NCI-H226 (cell line): ENCODE measurements at regions not wholly inside any gene's neighbourhood (a gene's known extent, or its start where the extent isn't known, plus 50 kb on each side); places are given as distances from the start of the nearest gene placed in this dataset.

ENCODE experiments used
- DNase-seq: peaks from one replicate; pipeline ENCODE4 v3.0.0-alpha.2; 2015

DNA sequence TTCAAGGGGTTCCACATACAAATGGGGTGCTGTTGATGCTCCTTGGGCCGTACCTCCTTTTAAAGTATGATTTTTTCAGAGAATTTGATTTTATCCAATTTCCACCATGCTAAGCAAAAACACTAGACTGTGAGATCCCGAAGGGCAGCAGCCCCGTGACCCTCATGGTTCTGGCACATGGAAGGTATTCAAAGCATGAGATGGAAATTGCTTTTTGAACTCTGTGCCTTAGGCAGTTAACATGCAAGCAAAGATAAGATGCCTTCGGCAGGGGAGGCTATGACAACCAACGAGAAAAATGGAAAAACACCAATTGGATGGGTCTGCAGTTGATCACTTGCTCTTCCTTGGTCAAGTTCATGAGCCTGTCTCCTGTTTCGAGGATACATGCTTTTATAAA, 120.8 kb upstream of the DIO3 start:
- DNase-seq: peak; percentile 46

DNA sequence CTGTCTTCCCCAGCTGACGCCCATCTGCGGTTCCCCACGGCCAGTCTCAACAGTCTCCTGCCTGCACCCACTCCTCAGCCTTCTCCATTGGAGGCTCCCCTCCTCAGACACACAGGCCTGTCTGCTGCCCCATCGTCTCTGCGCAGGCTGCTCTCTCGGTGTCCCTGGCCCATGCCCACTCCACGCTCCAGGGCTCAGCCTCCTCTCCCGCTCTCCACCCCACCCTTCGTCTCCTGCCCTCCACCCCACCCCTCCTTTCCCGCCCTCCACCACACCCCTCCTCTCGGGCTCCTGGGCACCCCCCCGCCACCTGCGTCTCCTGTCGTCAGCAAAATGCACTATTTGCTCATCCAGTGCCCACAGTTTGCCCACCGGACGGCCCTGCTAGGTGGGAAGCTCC, 119.6 kb upstream of the DIO3 start:
- DNase-seq: no peak

DNA sequence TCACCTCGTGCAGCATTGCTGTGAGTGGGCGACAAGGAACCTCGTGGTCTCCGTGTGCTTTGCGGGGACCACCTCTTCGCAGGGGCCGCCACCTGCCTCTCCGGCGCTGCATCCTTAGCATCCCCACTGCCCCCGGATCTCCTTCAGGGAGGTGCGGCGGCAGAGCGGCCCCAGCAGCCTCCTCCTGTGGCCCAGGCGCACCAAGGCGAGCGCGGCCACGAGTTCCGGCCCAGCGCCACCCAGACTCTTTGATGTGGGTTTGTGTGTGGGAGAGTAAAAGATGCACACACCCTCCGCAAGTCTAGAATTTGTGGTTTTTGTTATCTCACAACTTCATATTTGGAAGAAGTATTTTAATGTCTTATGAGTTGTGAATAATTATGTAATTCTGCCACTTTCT, 118.8 kb upstream of the DIO3 start:
- DNase-seq: peak; percentile 85

DNA sequence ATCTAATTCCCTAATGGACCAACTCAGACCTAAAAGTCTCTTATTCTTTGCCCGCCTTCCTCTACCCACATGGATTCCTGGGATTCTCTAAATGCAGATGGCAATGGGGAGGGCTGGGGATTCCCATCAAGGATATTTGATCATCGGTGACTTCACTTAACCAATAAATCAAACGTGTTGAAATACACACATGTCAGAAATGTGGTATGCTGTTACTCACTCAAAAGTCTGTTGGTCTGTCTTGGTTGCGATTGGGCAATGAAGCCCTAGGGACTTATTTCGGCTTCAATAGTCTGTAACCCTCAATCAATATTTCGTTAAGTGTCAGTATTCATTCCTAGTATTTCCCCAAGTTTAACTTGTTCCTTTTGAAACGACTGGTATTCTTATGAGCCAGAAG, 117.2 kb upstream of the DIO3 start:
- peak; percentile 88 for DNase-seq

DNA sequence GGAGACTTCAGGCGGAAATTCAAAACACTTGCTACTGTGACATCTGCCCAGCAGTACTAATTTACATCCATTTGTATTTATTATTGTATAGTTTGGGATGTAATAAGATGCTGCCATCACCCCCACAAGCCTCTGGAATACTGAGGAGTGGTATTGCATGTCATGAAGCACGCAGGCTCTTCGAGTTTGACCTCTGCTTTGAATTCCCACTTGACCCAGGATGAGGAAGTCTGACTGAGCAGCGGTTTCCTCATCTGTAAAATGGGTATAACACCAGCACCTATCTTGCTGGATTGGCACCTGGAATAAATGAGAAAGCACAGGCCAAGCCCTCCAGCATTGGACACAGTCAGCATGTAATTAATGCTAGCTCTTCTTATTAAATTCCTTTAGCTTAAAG, 116.0 kb upstream of the DIO3 start:
- no peak for DNase-seq

DNA sequence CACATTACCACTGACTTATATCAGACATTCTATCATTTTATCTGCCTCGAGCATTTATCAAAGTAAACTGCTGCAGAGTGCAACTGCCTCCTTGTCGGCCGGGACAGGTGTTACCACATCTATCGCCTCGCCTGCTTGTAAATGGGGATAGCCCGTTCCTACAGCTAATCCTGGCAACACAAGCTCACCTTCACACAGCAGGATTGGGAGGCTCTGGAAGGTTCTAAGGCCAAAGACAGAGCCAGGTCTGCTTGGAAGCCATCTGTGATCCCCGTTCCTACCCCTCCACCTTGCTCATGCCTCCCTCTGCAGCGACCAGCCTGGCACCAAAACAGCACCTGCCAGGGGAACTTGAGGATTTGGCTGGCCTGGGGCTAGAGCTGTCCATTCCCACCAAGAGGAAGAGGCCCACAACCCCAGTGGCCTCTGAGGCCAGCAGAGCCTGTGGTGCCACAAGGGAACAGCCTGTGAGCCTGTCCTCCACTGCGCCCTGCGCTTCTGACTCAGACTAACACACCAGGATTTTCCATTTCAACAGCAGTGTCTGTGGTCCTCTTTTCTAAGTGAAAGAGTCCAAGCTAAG, 114.8 kb upstream of the DIO3 start:
- DNase-seq: no peak

DNA sequence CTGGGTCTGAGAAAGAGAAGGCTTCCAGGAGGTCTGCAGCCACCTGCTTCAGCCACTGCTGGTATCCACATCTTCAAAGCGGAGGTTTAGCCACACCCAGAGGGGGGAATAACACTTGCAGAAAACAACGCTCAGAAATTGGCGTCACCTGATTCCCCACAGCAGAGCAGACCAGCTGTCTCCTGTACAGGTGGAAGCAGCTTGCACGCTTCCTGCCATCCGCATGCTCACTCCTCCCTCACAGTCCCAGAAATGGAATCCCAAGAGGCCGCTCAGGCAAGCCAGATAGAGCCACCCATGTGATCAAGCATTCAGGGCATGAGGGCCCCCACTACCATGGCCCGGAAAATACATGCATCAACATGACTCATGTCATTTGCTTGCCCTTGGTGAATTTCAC, 112.2 kb upstream of the DIO3 start:
- no peak for DNase-seq

DNA sequence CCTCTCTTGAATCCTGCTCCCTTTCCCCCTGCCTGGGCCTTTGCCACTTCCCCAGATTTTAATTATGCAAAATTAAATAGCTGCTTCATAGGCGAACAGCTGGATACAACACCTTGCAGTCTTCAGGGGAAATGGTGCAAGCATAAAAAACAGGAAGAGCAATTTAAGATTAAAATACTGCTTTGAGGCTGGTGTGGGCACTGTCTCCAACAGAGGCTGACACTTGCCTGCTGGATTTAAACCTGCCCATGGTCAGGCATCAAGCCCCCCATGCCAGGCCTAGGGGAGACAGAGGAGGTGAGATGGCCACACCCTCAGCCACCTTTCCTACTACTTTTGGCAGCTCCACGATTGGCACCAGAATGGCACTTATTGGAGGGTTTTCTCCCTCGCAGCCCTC, 110.1 kb upstream of the DIO3 start:
- DNase-seq: no peak

DNA sequence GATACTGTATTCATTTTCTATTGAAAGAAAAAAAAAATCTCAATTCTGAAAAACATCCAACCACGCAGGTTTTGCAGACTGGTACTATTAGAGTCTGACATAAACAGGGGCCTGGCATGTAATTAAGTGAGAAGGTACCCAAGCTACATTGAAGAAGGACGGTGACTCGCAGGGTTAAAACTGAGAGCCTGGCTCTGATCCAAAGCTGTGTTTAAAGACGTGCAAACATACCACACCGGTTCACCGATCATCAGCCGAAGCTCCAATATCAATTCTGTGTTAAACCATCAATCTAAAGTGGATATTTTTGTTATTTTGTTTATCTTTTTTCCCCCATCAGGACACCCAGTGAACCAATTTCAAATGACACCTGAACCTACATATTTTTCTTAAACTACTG, 108.1 kb upstream of the DIO3 start:
- no peak for DNase-seq

DNA sequence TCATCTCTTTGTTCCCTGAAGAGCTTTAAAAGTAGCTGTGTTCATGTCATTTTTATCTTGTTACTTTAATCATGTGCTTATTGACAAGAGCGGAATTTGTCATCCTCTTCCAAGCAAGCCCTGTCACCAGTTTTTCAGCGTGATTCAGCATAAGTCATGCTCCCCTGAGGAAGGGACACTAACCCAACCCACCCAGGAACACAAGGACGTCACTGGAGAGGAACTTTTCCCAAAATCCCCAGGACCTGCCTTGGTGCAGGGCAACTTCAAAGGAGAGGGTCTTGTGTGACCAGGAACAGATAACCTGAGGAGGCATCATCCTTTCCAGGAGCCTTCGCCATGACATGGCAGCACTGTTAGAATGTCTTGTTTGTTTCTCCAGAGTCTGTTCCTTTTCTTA, 107.1 kb upstream of the DIO3 start:
- no peak for DNase-seq

DNA sequence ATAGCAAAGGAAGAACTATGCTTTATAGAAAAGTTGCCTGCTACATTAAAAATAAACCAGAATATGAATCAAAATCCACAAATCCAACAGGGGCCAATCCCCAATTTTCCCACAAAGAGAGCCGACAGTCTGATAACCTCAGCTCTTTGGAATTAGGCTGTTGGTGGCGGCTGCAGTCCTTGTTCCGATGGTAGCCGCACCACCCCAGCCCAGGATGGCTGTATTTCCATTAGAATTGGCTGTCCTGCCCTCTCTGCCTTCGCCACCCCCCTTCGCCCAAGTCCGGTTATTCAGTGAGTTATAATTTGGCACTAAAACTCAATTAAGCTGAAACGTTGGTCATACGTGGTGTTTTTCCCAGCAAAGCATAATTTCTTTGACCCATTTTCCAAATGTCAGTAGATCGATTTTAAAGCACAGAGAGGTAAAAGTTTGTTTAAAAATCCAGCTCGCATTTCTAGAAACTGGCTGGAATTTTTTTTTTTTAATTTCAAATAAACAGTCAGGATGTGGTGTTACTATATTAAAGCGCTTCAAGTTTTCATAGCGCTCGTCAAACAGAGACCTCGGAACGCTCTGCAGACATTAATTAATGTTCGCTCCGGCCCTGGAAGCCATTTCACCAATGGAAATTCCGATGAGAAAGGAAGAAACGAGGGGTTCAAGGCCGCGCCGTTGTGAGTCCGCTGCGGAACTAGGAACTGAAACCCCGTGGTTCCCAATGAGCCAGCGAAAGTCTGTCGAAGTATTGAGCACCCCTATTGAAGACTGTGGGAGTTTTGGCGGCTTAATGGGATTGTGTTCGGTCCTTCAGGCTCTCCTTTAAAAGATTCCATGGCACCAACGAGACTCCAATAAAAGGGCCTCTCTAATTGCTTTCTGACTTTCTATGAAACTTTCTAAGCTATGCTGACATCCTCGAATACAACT, 104.8 kb upstream of the DIO3 start:
- no peak for DNase-seq

DNA sequence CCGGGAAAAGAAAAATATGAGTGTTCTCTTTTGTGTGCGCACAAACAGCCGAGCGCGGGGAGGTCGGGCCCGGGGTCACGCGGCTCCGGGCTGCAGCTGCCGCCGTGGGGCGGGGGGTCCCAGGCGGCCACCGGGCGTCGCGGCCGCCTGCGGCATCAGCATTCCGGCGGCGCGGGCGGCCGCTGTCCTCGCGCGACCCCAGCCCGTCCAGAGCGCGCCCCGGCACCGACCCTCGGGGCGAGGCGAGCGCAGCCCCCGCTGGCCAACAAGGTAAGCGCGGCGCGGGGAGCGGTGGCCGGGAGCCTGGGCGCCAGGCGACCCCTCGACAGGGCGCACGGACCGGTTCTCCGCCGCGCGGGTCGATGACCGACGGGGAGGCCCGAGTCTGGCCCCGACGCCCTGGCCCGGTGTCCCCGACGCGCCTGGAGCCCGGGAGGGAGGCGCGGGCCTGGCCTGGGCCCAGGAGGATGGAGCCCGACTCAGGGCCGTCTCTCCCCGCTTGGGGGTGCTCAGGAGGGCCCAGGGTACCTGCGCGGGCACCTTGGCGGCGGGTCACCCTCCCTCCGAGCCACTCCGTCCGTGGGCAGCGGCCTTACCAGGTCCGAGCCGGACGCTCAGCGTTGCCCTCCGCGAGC, 103.9 kb upstream of the DIO3 start:
- no peak for DNase-seq

DNA sequence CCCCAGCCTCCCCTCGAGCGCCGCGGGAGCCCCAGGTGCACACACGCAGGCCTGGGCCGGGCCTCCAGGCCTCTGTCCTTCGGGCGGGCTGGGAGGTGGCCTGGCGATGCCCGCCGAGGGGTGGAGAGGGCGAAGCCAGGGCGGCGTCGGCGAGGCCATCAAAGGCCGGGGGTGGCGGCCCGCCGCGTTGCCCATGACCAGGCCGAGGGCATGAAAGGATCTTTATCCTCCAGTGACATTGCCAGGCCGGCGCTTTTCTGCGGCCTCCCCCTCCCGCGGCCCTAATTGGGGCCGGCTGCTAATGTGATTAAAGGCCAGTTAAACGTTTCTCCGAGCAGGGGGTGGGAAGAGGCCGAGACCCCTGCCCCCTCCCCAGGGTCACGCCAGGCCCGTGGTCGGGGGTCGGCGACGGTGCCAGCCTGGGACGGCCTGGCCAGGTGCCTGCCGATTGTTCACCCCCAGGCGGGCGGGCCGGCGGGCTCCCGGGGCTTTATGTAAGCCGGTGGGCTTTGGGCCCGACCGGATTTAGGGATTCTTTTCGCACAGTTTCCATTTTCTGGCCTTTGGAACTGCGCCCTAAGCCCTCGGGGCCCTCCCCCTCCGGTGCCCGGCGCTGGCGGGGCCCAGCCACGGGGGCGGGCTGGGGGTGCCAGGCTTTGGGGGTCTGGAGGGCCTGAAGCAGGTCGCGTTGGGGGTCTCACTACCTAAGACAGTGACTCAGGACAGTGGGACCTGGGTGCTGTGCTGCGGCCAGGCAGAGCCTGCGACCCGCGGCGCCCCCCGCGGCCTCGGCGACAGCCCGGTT, 103.2 kb upstream of the DIO3 start:
- DNase-seq: no peak

DNA sequence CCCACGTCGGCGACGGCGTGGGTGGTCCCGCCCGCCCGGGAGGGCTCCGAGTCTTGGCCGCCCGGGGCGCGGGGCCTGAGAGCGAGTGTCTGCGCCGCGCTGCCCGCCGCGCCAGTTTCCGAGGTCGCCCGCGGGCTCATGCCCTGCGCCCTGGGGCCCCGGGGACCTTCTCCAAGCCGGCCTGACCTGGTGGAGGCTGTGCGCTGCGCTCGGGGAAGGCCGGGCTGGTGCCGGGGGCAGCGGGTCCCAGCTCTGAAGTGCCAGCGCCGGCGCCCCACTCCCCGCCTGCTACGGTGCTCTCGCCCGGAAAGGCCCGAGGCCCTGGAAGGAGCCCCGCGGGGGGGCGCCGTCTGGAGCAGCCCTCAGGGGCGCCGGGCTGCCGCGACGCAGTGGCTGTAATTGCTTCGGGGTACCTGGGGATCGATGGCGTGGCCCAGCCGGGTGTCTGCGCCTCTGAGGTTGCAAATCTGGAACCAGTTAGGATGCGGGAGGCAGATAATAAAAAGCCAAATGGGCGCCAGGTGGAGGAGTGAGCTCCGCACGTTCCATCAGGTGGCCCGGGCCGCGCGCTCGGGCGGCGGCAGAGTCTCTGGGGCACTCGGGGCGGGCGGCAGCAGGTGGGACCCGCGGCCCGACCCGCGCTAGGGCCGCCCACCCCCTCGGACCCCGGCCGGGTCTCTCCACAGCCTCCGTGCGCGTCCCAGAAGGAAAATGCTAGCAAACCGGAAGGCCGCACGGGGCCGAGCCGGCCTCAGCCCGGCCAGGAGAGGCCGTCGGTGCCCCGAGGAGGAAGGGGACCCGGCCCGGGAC, 102.3 kb upstream of the DIO3 start:
- DNase-seq: no peak

DNA sequence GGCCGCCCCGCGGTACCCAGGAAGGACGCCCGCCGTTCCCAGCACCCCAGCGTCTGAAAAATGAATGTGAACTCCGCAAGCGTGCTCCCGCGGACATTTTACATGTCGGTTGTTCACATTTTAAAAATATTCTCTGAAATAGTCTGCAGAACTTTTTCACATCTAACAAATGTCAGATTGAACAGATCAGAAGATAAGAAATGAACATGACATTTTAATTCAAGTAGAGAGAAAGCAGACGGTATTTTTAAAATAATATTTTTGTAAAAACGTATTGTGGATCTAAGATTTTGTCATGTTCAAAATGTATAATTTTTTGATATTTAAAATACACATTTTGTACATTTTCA, 101.8 kb upstream of the DIO3 start:
- no peak for DNase-seq

DNA sequence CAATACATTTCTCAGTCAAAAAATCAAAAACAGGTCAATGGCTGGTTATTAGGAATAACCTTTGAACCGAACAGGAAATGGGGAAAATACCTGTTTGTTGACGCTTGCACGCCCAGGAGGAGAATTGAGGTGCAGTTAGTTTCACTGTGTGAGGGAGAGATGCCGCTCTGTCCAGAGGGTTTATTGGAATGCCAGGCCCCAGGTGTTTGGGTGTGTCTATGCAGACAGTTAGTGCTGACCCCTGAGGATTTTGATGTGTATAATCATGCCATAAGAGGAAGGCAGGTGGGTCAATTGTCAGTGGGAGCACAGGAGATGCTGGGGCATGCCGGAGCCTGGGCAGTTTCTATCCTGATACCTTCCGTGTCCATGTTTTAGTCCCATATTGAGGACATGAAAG, 100.8 kb upstream of the DIO3 start:
- no peak for DNase-seq

DNA sequence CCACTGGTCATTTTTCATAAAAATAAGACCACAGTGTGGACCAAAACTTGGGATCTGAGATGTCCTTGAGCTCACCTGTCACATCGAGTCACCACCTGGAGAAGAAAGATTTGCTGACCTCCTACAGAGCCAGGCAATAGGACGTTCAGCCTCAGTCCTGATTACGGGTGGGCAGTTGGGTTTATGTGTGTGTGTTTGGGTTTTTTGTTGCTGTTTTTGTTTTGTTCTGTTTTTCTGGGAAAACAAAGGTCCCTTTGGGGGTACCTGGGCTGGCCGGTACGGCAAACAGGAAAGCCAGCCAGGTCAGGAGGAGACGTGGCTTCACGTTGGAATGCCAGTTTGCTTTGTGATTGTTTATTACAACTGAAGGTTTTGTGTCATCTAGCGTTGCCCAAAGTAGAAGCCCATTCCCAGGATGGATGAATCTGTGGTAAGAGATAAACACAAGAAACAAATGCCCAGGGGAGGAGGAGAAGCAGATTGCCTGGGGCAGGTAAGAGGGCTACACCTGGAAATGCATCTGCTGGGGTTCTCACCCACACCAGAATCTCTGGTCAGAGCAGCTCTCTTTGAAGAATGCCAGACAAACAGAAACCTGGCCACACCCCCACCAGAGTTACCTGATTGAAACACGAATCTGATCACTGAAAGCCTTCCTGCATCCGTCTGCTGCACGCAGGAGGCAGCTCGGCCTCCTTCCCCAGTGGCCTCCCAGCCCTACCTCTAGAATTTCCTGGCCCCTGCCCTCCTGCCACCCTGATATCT, 100.1 kb upstream of the DIO3 start:
- DNase-seq: no peak

DNA sequence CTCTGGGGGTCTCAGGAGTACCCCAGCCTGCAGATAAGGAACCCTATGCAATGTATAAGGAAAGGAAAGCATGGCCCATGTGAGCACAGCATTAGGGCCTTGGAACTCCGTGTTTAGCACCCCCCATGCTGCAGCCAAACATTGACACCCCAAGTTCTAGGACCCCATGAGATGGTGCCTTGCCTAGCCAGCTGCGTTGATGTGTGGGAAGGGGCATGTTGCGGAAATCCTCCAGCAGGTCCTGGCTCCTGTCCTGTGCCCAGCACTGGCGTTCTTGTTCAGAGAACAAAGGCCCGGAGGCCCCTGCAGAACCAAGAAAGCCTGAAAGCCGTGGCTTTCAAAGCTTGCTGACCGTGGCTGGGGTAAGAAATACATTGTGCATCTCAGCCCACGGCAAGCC, 99.4 kb upstream of the DIO3 start:
- no peak for DNase-seq

DNA sequence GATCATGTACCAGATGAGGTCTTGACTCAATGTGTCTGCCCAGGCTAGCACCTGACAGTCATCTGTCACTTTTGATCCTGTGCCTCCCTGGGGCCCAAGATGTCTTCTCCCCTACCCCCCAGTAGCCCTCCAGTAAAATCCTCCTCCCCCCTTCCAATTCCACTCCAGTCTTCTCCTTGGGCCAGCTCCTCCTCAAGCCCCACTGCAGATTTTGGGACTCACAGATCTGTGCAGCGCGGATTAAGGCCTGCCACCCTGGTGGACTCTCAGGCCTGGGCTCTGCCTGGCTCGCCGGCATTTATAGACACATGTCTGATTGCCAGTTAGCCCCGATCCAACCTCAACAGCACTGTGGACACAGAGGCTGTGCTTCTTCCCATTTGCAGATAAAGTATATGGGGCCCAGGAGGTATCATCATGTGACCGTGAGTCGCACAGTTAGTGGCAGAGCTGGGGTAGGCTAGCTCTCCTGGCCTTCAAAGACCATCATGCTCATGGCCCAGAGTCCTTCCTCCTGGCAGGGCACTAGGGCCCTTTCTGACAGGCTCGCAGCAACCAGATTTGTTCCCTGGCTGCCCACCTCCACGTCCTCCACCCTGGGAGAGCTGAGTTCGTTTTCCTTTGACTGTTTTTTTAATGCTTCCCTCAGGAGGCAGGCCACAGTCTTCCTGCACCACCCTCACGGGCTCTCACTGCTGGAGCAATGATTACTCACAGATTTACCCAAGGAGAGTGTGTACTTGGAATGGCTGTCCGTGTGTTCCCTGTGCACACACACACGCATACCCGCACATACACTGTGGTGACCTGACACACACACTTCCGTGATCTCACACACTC, 98.3 kb upstream of the DIO3 start:
- no peak for DNase-seq

DNA sequence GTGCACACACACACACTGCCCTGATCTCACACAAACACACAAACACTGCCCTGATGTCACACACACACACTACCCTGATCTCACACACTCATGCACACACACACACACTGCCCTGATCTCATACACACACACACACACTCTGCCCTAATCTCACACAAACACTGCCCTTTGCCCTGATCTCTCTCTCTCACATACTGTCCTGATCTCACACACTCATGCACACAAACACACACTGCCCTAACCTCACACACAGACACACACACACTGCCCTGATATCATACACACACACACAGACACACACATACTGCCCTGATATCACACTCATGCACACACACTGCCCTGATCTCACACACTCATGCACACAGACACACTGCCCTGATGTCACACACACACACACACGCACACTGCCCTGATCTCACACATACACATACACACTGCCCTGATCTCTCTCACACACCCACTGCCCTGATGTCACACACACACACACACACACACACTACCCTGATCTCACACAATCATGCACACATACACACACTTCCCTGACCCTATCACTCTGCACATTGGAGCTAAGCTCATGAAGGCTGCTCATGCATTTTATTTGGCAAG, 97.6 kb upstream of the DIO3 start:
- no peak for DNase-seq
